Duodenal mucosa (tissue), 2 donors: ENCODE measurements at regions not wholly inside any gene's neighbourhood (a gene's known extent, or its start where the extent isn't known, plus 50 kb on each side); places are given as distances from the start of the nearest gene placed in this dataset.

Experiments used
- H3K27ac ChIP-seq: one replicate; pipeline ENCODE4 v1.7.0; 2013; ENCODE audit warnings: low read depth, low read length
- H3K27me3 ChIP-seq, 2 donors: one replicate each; pipeline ENCODE4 v1.7.0; 2013; ENCODE audit warnings: low read length in 2 of 2, control low read depth in 1 of 2; ENCODE audit not compliant: insufficient read depth in 2 of 2, control insufficient read depth in 1 of 2
- H3K36me3 ChIP-seq, 2 donors: one replicate each; pipeline ENCODE4 v1.7.0; 2013; ENCODE audit warnings: low read length in 2 of 2, control low read depth in 1 of 2; ENCODE audit not compliant: insufficient read depth in 2 of 2, control insufficient read depth in 1 of 2
- H3K4me1 ChIP-seq, 2 donors: one replicate each; pipeline ENCODE4 v1.7.0; 2013; ENCODE audit warnings: low read length in 2 of 2, control low read depth in 1 of 2; ENCODE audit not compliant: insufficient read depth in 2 of 2, control insufficient read depth in 1 of 2
- H3K4me3 ChIP-seq, 2 donors: one replicate each; pipeline ENCODE4 v1.7.0; 2013; ENCODE audit warnings: low read length in 2 of 2, low read depth in 1 of 2
- H3K9ac ChIP-seq, 2 donors: one replicate each; pipeline ENCODE4 v1.7.0; 2013; ENCODE audit warnings: low read length in 2 of 2, low read depth in 1 of 2
- H3K9me3 ChIP-seq, 2 donors: one replicate each; pipeline ENCODE4 v1.7.0; 2013; ENCODE audit warnings: low read length in 2 of 2, control low read depth in 1 of 2; ENCODE audit not compliant: control insufficient read depth in 1 of 2

- Histone ChIP-seq H3K9ac (no peak overlapping the region), H3K36me3 (no peaks in the 10 kb centered on the region), H3K4me3 (no peak overlapping the region), H3K27ac (no peak overlapping the region), H3K27me3 (no peaks in the 10 kb centered on the region), H3K4me1 (peaks cover 6 to 9% of the 10 kb centered on the region in 2 donors), H3K9me3 (no peaks in the 10 kb centered on the region)
Observed at GRCh38 chr14:54048311-54048710, 91.7 kb upstream of the BMP4 start.

GRCh38 chr14:54048736-54049135, 92.1 kb upstream of the BMP4 start:
- Histone ChIP-seq H3K4me1 (peaks cover 6 to 9% of the 10 kb centered on the region in 2 donors), H3K36me3 (no peaks in the 10 kb centered on the region), H3K27me3 (no peaks in the 10 kb centered on the region), H3K9ac (no peak overlapping the region), H3K4me3 (no peak overlapping the region), H3K9me3 (no peaks in the 10 kb centered on the region), H3K27ac (no peak overlapping the region)

- H3K36me3 ChIP-seq: no peaks in the 10 kb centered on the region
- no peak overlapping the region for H3K9ac ChIP-seq
- peaks cover 6 to 9% of the 10 kb centered on the region in 2 donors for H3K4me1 ChIP-seq
- H3K4me3 ChIP-seq: no peak overlapping the region
- H3K27me3 ChIP-seq: no peaks in the 10 kb centered on the region
- H3K9me3 ChIP-seq: no peaks in the 10 kb centered on the region
- H3K27ac ChIP-seq: no peak overlapping the region
Observed at GRCh38 chr14:54050759-54051158, 94.1 kb upstream of the BMP4 start.

- Histone ChIP-seq H3K4me1 (peaks cover 6 to 9% of the 10 kb centered on the region in 2 donors), H3K9ac (no peak overlapping the region), H3K9me3 (no peaks in the 10 kb centered on the region), H3K4me3 (no peak overlapping the region), H3K27me3 (no peaks in the 10 kb centered on the region), H3K36me3 (no peaks in the 10 kb centered on the region), H3K27ac (no peak overlapping the region)
Observed at GRCh38 chr14:54052696-54053385, 96.2 kb upstream of the BMP4 start.

- Histone ChIP-seq H3K9me3 (no peaks in the 10 kb centered on the region), H3K27ac (no peak overlapping the region), H3K27me3 (no peaks in the 10 kb centered on the region), H3K4me3 (no peak overlapping the region), H3K4me1 (peaks cover 4 to 7% of the 10 kb centered on the region in 2 donors), H3K9ac (no peak overlapping the region), H3K36me3 (no peaks in the 10 kb centered on the region)
Observed at GRCh38 chr14:54053386-54053745, 96.7 kb upstream of the BMP4 start.

GRCh38 chr14:54058505-54058904, 101.9 kb upstream of the BMP4 start:
- Histone ChIP-seq H3K27ac (no peak overlapping the region), H3K27me3 (no peaks in the 10 kb centered on the region), H3K9ac (no peak overlapping the region), H3K9me3 (no peaks in the 10 kb centered on the region), H3K36me3 (no peaks in the 10 kb centered on the region), H3K4me1 (no peaks in the 10 kb centered on the region), H3K4me3 (no peak overlapping the region)

- no peak overlapping the region for H3K9ac ChIP-seq
- H3K9me3 ChIP-seq: no peaks in the 10 kb centered on the region
- no peak overlapping the region for H3K27ac ChIP-seq
- H3K4me1 ChIP-seq: no peaks in the 10 kb centered on the region
- no peaks in the 10 kb centered on the region for H3K36me3 ChIP-seq
- H3K4me3 ChIP-seq: no peak overlapping the region
- no peaks in the 10 kb centered on the region for H3K27me3 ChIP-seq
Observed at GRCh38 chr14:54083549-54084239, 127.1 kb upstream of the BMP4 start.

GRCh38 chr14:54085232-54085761, 128.7 kb upstream of the BMP4 start:
- Histone ChIP-seq H3K4me3 (no peak overlapping the region), H3K4me1 (no peaks in the 10 kb centered on the region), H3K27ac (no peak overlapping the region), H3K9me3 (no peaks in the 10 kb centered on the region), H3K9ac (no peak overlapping the region), H3K27me3 (no peaks in the 10 kb centered on the region), H3K36me3 (no peaks in the 10 kb centered on the region)

GRCh38 chr14:54085841-54086240, 129.2 kb upstream of the BMP4 start:
- Histone ChIP-seq H3K4me3 (no peak overlapping the region), H3K9me3 (no peaks in the 10 kb centered on the region), H3K36me3 (no peaks in the 10 kb centered on the region), H3K27me3 (no peaks in the 10 kb centered on the region), H3K4me1 (no peaks in the 10 kb centered on the region), H3K9ac (no peak overlapping the region), H3K27ac (no peak overlapping the region)

GRCh38 chr14:54086767-54087166, 130.1 kb upstream of the BMP4 start:
- no peaks in the 10 kb centered on the region for H3K27me3 ChIP-seq
- no peaks in the 10 kb centered on the region for H3K36me3 ChIP-seq
- H3K9me3 ChIP-seq: no peaks in the 10 kb centered on the region
- H3K4me3 ChIP-seq: no peak overlapping the region
- H3K27ac ChIP-seq: no peak overlapping the region
- H3K4me1 ChIP-seq: no peaks in the 10 kb centered on the region
- H3K9ac ChIP-seq: no peak overlapping the region
